ENCODE measurements at regions not wholly inside any gene's neighbourhood (a gene's known extent, or its start where the extent isn't known, plus 50 kb on each side); places are given as distances from the start of the nearest gene placed in this dataset.

DNA sequence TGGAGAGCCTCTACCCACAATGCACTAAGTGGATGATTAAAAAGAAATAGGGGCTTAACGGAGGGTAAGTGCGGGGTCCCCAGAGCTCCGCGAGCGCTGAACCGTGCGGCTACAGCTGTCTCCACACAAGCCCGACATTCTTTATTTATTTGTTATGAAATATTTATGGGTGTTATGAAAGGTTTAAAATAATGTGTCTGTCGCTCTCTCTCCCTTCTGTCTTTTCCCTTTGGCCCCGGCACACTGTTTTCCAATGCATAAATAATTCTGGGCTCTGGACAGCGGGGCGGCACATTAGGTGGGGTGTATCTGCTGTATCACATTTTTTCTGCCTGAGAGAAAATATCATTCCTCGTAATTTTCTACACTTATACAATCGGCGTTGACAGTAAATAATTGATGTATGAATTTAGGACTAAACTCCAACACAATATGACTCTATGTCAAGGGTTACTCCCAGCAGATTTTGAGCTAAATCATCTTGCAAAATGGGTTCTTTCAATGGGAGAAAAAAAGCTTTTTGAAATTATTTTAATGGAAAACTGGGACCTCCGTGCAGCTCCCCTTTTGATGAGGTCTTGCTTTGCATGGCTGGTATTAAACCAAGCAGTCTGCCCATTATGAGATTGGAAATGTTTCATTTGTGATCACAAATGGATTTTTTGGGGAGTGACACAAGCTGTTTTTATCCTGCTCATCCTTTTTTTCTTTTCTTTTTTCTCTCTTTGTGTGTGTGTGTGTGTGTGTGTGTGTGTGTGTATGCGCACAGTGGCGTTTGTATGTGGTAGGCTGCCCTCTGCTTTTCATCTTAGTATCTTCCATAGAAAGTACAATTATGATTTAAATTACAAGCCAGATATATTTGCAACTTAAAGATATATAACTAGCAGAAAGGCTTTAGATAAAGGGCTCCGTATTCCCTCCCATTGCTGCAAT, 370.6 kb upstream of the IRX4 start:
- Mint-ChIP-seq H3K27ac (no peak overlapping the region), H3K27me3 (ENCODE audit: insufficient read depth, low read depth, poor library complexity) (peaks cover 4% of the 10 kb centered on the region), H3K36me3 (ENCODE audit: low read depth) (no peaks in the 10 kb centered on the region), H3K9me3 (peaks cover 6% of the 10 kb centered on the region; the same call in 1 of the 3 replicates), H3K4me1 (peaks cover 7% of the 10 kb centered on the region), H3K4me3 (no peak overlapping the region)
- DNase-seq (ENCODE audit: low spot score) (no peak), ATAC-seq (no peak)
- no peak overlapping the region for H3K27ac ChIP-seq (ENCODE audit: low read depth)
- no peaks in the 10 kb centered on the region for H3F3A ChIP-seq (replicated peaks; ENCODE audit: low read depth)
- TF ChIP-seq EZH2 (IDR thresholded peaks at IDR 0.05; ENCODE audit: low read depth, unreplicated experiment), result no peak
- TF ChIP-seq, protein P1, sequence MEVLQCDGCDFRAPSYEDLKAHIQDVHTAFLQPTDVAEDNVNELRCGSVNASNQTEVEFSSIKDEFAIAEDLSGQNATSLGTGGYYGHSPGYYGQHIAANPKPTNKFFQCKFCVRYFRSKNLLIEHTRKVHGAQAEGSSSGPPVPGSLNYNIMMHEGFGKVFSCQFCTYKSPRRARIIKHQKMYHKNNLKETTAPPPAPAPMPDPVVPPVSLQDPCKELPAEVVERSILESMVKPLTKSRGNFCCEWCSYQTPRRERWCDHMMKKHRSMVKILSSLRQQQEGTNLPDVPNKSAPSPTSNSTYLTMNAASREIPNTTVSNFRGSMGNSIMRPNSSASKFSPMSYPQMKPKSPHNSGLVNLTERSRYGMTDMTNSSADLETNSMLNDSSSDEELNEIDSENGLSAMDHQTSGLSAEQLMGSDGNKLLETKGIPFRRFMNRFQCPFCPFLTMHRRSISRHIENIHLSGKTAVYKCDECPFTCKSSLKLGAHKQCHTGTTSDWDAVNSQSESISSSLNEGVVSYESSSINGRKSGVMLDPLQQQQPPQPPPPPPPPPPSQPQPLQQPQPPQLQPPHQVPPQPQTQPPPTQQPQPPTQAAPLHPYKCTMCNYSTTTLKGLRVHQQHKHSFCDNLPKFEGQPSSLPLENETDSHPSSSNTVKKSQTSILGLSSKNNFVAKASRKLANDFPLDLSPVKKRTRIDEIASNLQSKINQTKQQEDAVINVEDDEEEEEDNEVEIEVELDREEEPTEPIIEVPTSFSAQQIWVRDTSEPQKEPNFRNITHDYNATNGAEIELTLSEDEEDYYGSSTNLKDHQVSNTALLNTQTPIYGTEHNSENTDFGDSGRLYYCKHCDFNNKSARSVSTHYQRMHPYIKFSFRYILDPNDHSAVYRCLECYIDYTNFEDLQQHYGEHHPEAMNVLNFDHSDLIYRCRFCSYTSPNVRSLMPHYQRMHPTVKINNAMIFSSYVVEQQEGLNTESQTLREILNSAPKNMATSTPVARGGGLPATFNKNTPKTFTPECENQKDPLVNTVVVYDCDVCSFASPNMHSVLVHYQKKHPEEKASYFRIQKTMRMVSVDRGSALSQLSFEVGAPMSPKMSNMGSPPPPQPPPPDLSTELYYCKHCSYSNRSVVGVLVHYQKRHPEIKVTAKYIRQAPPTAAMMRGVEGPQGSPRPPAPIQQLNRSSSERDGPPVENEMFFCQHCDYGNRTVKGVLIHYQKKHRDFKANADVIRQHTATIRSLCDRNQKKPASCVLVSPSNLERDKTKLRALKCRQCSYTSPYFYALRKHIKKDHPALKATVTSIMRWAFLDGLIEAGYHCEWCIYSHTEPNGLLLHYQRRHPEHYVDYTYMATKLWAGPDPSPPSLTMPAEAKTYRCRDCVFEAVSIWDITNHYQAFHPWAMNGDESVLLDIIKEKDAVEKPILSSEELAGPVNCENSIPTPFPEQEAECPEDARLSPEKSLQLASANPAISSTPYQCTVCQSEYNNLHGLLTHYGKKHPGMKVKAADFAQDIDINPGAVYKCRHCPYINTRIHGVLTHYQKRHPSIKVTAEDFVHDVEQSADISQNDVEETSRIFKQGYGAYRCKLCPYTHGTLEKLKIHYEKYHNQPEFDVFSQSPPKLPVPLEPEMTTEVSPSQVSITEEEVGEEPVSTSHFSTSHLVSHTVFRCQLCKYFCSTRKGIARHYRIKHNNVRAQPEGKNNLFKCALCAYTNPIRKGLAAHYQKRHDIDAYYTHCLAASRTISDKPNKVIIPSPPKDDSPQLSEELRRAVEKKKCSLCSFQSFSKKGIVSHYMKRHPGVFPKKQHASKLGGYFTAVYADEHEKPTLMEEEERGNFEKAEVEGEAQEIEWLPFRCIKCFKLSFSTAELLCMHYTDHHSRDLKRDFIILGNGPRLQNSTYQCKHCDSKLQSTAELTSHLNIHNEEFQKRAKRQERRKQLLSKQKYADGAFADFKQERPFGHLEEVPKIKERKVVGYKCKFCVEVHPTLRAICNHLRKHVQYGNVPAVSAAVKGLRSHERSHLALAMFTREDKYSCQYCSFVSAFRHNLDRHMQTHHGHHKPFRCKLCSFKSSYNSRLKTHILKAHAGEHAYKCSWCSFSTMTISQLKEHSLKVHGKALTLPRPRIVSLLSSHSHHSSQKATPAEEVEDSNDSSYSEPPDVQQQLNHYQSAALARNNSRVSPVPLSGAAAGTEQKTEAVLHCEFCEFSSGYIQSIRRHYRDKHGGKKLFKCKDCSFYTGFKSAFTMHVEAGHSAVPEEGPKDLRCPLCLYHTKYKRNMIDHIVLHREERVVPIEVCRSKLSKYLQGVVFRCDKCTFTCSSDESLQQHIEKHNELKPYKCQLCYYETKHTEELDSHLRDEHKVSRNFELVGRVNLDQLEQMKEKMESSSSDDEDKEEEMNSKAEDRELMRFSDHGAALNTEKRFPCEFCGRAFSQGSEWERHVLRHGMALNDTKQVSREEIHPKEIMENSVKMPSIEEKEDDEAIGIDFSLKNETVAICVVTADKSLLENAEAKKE (CRISPR knock-in tag; IDR thresholded peaks at IDR 0.05), result no peak
- TF ChIP-seq, protein P2, sequence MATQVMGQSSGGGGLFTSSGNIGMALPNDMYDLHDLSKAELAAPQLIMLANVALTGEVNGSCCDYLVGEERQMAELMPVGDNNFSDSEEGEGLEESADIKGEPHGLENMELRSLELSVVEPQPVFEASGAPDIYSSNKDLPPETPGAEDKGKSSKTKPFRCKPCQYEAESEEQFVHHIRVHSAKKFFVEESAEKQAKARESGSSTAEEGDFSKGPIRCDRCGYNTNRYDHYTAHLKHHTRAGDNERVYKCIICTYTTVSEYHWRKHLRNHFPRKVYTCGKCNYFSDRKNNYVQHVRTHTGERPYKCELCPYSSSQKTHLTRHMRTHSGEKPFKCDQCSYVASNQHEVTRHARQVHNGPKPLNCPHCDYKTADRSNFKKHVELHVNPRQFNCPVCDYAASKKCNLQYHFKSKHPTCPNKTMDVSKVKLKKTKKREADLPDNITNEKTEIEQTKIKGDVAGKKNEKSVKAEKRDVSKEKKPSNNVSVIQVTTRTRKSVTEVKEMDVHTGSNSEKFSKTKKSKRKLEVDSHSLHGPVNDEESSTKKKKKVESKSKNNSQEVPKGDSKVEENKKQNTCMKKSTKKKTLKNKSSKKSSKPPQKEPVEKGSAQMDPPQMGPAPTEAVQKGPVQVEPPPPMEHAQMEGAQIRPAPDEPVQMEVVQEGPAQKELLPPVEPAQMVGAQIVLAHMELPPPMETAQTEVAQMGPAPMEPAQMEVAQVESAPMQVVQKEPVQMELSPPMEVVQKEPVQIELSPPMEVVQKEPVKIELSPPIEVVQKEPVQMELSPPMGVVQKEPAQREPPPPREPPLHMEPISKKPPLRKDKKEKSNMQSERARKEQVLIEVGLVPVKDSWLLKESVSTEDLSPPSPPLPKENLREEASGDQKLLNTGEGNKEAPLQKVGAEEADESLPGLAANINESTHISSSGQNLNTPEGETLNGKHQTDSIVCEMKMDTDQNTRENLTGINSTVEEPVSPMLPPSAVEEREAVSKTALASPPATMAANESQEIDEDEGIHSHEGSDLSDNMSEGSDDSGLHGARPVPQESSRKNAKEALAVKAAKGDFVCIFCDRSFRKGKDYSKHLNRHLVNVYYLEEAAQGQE (IDR thresholded peaks at IDR 0.05; ENCODE audit: unreplicated experiment), result no peak
- no peak for TF ChIP-seq POLR2AphosphoS5 (IDR thresholded peaks at IDR 0.05; ENCODE audit: low read depth)
- TF ChIP-seq, protein P3, sequence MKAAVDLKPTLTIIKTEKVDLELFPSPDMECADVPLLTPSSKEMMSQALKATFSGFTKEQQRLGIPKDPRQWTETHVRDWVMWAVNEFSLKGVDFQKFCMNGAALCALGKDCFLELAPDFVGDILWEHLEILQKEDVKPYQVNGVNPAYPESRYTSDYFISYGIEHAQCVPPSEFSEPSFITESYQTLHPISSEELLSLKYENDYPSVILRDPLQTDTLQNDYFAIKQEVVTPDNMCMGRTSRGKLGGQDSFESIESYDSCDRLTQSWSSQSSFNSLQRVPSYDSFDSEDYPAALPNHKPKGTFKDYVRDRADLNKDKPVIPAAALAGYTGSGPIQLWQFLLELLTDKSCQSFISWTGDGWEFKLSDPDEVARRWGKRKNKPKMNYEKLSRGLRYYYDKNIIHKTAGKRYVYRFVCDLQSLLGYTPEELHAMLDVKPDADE (IDR thresholded peaks at IDR 0.05), result no peak
- TF ChIP-seq STAT1 (IDR thresholded peaks at IDR 0.05; ENCODE audit: unreplicated experiment), result no peak
- TF ChIP-seq, protein P4, sequence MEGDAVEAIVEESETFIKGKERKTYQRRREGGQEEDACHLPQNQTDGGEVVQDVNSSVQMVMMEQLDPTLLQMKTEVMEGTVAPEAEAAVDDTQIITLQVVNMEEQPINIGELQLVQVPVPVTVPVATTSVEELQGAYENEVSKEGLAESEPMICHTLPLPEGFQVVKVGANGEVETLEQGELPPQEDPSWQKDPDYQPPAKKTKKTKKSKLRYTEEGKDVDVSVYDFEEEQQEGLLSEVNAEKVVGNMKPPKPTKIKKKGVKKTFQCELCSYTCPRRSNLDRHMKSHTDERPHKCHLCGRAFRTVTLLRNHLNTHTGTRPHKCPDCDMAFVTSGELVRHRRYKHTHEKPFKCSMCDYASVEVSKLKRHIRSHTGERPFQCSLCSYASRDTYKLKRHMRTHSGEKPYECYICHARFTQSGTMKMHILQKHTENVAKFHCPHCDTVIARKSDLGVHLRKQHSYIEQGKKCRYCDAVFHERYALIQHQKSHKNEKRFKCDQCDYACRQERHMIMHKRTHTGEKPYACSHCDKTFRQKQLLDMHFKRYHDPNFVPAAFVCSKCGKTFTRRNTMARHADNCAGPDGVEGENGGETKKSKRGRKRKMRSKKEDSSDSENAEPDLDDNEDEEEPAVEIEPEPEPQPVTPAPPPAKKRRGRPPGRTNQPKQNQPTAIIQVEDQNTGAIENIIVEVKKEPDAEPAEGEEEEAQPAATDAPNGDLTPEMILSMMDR (conservative IDR thresholded peaks at IDR 0.05; ENCODE audit: low read depth in 2 of 2), result no peak
- TF ChIP-seq ZNF331 (CRISPR knock-in tag; IDR thresholded peaks at IDR 0.05; ENCODE audit: low read depth), result no peak
- TF ChIP-seq JUNB (IDR thresholded peaks at IDR 0.05; ENCODE audit: unreplicated experiment), result no peak
- H3K4me2 ChIP-seq, result no peak overlapping the region
- H3K4me3 ChIP-seq, result no peak overlapping the region
- H3K79me2 ChIP-seq (replicated peaks; ENCODE audit: insufficient read depth), result no peaks in the 10 kb centered on the region
- no peaks in the 10 kb centered on the region for H3K9me2 ChIP-seq (ENCODE audit: insufficient read depth)
- no peaks in the 10 kb centered on the region for H3K36me3 ChIP-seq (ENCODE audit: insufficient read depth)
- no peak overlapping the region for H2AFZ ChIP-seq
- no peaks in the 10 kb centered on the region for H3K4me1 ChIP-seq (ENCODE audit: insufficient read depth)
- no peaks in the 10 kb centered on the region for H3K27me3 ChIP-seq (ENCODE audit: insufficient read depth)
- no peaks in the 10 kb centered on the region for H4K20me1 ChIP-seq (replicated peaks; ENCODE audit: insufficient read depth)

Measured in GM23338 (cell line).